OCI-LY3 (cell line): ENCODE measurements at regions not wholly inside any gene's neighbourhood (a gene's known extent, or its start where the extent isn't known, plus 50 kb on each side); places are given as distances from the start of the nearest gene placed in this dataset.

Experiments
- CTCF ChIP-seq: fragments of 200-600, 300-600 bp; sonication (generic); IDR thresholded peaks from 2 replicates; pipeline ENCODE4 v1.5.1; 2014; ENCODE audit warnings: antibody characterized with exemption, low read length, low read depth
- EZH2phosphoT487 ChIP-seq: fragments of 200-600 bp; shearing (Covaris generic); IDR thresholded peaks from 2 replicates; pipeline ENCODE4 v1.6.1; 2018; ENCODE audit warnings: antibody characterized with exemption, mixed run types, low read depth

- TF ChIP-seq CTCF (no peak), EZH2phosphoT487 (no peak)
These were observed 334.8 kb downstream of the UTRN start for GRCh38 chr6:144619966-144620365.
